A204.1 (cell line): ENCODE measurements at regions not wholly inside any gene's neighbourhood (a gene's known extent, or its start where the extent isn't known, plus 50 kb on each side); places are given as distances from the start of the nearest gene placed in this dataset.

Experiments
- FAIRE-seq: peaks from 2 replicates; lab custom pipeline; 2012; peaks lifted over from hg19 to GRCh38; lab: Jason Lieb, UNC

DNA sequence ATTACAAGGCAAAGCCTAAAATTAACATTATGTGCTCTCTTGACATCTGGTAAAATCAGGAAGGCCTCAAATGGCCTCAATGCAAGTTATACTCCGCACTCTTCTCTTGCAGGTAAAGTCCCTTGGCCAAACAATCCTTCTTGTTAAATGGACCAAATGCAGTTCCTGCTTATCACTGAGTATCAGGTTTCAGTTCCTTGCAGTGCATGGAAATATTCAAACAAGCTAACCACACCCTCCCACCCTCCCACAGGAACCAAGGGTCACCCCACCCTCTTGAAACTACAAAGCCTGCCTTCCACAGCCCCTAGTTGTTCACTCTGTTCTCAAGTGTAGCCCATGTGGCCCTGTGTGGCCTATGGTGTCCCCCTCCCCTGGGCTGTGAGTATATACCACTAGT is 171.9 kb upstream of the CADPS start:
- FAIRE-seq = no peak

DNA sequence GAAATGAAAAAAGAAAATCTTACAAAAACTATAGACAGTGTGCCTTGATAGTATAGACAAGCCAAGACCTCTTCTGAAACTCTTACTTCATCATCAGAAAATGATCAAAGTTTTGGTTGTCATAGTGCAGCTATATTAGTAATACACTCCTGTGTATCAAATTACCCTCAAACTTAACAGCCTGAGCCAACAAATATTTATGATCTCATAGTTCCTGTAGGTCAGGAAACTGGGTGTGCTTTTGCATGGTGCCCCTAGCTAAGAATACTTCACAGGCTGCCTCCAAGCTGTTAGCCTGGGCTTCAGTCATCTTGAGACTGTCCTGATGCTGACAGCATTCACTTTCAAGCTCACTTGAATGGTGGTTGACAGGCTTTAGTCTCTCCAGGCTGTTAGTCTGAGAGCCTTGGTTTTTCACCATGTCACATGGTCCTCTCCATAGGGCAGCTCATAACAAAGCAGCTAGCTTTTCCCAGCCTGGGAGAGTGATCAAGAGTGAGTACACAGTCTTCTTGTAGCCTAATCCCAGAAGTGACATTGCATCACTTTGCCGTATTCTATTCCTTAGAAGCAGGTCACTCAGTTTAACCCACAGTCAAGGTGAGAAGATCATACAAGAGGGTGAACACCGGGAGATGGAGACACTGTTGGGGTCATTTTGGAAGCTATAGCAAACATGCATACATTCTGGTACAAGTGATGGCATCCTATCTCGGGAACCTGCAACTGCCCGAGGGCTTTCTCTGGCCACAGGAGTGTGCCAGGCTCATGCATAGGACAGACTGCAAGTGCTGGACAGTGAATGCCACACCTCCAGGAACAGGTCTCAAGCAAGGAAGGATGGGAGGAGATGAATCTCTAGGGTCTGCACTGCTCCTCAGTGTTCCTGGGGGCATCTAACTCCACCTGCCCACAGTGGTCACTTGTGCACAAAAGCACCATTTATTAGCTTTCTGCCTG is 173.4 kb upstream of the CADPS start:
- FAIRE-seq = no peak

DNA sequence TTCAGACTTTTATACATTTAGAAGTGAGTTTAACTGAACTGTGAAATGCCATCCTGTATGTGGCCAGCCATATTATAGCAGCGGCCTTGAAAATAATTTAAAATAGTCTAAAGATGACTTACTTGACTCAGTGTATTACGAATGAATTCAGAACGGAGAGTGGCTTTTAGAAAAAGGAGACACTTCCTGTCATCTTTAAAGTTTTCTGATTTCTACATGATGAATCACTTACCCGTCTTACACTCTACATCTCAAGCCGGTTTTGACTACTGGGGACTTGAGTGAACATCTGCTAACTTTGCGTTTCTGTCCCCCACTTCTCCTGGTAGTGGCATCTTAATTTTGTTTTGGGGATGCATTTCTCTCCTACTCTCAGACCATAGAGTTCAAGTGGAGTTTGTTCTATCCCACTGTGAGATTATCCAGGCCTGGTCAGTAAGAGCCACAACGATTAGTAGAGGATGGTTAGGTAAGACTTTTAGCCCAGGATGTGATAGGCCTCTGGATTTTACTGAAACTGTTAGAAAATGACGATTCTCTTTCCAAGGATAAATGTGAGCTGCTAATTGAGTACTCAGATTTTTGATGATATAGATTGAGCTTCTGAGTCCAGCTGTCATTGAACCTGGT is 175.4 kb upstream of the CADPS start:
- no peak for FAIRE-seq

DNA sequence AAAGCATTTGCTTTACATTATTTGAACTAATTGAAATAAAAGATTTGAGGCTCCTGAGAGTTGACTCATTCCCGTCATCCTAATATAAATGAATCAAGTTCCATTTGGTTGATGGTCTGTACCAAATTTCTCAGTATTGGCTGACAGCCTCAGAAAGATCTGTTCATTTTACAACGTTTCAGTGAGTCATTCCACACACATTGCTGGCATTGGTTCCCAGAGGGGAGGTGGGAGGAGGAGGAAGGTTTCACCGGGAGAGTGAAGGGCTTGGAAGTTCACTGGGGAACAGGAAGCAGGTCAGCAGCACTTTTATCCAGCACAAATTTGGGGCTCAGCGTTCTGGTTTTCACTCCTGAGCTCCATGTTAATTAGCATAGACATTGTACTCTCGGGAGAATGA is 176.7 kb upstream of the CADPS start:
- FAIRE-seq = no peak

DNA sequence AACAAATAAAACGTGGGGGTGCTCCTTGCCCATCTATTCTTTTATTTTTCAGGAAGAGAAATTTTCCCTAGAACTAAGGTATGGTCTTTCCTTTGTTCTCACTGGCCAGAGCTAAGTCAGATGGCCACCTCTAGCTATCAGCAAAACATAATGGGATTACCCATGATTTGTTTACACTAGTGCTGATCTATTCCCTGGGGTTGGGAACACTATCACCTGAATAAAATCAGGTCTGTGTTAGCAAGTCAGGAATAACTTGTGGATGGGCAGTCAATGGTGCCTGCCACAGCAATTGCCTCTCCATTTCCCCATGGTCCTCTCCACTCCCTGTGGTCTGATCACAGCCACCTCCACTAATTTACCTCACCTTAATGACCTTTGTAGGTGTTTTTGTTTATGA is 181.7 kb upstream of the CADPS start:
- FAIRE-seq = no peak

DNA sequence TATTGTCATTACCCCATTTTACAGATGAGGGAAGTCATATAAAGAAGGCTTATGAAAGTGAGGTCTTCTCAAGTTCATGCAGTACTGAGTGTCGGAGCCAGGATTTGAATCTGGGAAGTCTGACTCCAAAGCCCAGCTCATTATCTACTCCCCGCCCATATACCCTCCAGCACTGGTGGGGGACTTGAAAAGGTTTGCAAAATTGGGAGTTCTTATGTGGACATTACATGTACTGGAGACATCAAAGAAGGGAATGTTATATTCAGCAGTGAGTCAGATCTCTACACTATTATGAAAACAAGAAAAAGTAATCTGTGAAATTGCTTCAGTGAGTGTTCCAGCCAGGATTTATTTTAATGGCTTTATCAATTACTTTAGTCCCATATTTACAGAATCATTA is 185.2 kb upstream of the CADPS start:
- FAIRE-seq = no peak

DNA sequence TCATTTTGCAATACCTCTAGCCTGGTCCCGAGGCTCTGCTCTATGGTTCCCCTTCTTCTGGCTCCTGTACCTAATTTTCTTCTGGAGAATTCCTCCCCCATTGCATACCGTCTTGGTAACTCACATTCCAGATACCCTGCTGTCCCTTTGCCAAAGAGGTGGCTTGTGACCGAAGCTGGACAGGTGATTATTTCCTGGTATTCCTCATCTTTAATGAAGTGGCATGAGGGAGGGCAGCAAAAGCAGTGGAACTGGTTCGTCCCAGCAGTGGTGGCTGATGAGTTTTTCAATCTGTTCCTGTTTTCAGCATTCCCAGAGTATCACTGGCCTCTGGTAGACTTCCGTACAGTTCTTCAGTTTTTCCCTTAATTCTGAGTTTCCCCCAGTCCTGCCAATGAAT is 186.2 kb upstream of the CADPS start:
- no peak for FAIRE-seq

DNA sequence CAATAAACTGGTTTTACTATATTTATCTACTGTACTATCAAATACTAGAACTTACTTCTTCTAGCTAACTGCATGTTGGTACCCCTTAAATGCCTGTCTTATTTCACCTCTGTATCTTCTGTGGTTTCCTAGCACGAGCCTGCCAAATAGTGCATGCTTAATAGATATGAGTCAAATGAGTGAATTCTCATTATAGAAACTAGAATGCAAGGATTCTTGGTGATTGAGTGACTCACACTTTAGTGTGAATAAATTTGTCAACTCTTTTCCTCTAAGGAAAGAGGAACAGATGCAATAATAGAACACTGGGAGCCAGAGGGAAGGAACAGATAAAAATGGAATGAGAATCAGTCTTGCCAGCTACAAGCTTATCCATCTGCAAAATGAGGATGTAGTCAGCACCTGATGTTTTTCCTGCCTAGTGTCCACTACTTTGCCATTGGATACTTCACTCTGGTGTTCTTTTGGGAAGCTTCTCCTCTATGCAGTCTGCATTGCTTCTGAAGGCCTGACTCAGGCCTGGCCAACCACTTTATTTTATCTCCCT is 189.1 kb upstream of the CADPS start:
- no peak for FAIRE-seq

DNA sequence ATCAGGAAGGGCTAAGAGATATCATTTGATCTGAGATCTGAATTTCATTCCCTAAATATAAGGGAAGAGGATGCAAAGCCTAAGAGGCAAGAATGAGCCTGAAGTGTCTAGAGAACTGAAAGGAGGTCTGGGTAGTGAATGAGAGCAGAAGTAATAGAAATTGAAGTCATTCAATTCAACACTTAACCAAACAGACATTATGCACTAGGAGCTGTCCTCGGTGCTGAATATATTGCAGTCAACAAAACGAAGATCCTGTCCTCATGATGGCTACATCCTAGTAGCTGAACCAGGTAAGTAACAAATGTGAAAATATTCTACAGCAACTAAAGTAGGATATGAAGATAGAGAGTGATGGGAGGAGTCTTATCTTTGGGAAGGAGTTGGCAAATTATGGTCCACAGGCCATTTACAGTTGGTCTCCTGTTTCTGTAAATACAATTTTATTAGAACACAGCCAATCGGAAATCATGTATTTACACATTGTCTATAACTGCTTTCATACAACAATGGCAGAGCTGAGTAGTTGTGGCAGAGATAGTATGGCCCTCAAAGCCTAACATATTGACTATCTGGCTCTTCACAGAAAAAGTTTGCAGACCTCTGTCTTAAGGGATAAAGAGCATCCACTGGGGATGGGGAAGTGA is 192.9 kb upstream of the CADPS start:
- no peak for FAIRE-seq

DNA sequence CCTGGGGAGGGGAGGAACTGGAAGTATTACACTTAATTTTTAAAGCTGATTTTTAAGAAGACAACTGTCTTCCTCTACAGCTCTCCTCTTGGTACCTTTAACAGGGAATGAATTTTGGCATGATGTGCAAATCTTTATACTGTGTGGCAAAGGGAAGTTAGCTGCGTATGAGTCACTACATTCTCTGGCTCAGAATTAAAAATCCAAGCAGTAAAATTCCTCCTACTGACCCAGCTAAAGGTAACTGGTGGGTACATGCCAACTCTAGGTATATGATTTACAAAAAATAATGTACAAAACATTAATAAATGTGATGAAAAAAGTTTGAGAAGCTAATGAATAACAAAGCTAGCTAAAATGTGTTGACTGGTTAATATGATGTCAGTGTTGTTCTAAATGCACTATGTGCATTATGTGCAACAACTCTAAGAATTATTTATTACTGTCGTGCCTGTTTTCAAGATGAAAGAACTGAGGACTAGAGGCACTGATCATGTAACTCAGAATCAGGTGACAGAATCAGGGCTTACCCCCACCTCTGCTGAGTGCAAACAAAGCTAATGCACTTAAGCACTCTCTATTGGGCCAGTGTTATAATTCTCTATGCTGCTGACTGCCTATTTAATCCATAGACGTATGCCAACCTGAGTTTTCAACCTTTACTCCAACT is 194.7 kb upstream of the CADPS start:
- FAIRE-seq = no peak

DNA sequence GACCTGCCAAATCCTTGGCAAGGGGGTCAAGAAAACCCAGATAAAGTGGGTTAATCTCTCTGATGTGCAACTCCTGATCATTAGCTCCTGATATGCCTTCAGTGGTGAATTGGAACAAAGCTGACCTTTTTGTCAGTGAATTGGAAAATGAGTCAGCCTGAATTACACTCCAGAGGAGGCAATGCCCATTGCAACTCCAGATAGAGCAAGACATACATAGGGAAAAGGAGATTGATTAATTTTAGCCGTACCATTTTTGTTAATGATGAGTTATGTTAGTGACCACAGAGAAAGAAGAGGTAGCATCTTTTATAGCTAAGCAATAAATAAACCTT is 195.2 kb upstream of the CADPS start:
- no peak for FAIRE-seq

DNA sequence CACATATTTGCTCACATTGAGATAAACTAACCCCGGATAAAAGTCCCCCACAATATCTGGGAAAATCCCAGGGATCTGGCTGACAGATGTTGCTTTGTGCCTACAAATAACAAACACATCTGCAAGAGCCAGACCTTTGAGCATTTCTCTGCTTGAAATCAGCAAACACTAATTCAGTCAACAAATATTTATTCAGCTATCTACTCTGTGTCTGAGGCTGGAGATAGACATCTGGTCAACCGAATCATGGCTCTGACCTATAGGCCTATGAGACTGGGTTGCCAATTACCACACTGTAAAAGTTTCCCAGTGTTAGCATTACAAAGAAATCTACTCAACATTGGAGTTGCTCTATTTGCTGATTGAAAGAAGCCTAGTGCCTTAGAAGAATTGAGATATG is 201.1 kb upstream of the CADPS start:
- FAIRE-seq = no peak

DNA sequence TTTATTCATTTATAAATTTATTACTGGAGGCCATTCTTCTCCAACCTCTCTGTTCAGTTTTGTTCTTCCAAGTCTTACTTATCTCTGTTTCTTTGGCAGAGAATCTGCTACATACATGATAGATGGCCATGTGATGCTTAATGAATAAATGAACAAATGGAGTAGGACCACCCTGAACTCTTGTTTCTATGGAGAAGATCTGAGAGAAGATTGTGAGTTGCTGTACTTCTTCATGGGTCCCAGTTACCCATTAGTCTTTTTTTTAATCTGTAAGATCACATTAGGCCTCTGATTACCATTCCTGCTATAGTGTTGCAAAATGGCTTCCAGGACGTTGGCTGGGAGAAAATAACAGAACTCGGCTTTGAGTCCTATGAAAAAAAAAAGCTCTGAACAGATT is 191.9 kb upstream of the SYNPR start:
- FAIRE-seq = no peak

DNA sequence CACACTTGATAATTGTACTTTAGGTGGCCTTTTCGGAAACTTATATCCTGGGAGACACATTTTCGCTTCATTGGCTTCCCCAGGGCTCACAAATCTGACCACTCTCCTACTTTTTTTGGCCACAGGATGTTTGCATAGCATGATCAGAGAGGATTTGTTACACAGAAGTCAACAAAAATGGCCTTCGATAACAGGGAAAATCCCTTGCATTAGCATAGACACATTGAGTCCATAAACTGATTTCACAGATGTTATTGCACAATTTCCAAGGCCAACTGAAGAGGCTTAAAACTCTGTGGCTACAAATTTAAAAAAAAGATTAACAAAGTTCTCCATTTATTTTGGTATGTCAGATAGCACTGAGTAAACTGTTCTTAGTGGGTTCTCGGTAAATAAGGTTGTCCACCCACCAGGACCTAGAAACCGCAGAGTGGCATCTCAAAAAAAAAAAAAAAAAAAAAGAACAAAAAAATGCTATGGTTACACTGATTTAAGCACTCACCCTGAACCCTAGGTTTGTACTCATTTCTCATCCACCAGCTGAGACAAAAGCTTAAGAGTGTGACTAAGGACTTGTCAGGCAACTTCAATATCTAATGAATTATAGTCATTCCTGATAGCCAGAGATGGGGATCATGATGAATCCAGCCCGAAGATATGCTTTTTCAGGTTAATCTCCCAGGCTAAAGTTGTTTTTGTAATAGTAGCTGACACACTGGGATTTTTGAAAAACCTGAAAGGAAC is 188.9 kb upstream of the SYNPR start:
- FAIRE-seq = no peak

DNA sequence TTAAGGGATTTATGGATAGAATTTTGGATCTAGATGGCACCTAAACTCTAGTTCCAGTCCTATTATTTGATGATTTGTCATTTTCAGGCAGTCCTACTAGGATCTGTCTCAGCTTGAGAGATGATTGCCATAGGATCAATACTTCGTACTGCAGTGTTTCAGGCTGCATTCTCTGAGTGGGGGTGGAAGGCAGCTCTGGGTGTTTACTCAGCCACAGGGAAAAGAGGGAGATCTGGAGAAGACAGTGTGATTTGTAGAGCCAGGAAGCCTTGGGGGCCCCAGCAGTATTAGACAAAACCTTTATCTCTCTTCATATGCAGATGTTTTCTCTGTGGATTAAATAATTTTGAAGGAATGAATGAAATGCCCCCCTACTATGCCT is 188.4 kb upstream of the SYNPR start:
- FAIRE-seq = no peak

DNA sequence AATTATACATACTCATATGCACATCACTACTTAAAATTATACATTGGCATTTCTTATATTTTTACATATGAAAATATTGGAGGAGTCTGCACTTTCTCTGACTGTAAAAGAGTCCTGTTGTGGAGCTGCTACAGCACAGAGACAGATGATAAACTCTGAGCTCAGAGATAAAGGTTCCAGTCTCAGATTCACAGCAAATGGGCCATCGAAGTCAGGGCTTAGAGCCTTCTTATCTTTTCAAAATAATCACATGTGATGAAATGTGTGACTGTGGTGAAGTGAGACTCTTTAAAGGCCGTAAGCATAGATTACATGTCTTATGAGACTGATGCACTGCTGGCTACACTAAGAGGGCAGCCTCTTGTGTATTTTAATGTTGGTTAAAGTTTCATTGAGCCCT is 187.5 kb upstream of the SYNPR start:
- FAIRE-seq = no peak

DNA sequence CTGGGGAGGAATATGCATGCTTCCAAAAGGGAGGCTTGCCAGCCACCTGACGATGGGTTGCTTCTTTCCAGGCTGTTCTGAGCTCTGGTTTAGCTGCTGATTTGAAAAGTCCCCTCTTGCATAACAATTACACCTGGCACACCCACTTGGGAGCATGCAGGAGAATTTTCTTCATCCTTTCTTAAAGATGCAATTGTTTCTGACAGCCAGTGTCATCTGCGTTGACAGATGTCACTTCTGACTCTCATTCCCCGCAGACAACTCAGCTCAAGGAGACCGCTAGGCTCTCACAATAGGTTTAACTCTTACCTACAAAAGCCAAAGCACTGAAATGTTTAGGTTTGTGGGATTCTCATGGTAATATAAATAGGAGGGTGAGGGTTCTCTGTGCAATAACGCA is 185.6 kb upstream of the SYNPR start:
- no peak for FAIRE-seq

DNA sequence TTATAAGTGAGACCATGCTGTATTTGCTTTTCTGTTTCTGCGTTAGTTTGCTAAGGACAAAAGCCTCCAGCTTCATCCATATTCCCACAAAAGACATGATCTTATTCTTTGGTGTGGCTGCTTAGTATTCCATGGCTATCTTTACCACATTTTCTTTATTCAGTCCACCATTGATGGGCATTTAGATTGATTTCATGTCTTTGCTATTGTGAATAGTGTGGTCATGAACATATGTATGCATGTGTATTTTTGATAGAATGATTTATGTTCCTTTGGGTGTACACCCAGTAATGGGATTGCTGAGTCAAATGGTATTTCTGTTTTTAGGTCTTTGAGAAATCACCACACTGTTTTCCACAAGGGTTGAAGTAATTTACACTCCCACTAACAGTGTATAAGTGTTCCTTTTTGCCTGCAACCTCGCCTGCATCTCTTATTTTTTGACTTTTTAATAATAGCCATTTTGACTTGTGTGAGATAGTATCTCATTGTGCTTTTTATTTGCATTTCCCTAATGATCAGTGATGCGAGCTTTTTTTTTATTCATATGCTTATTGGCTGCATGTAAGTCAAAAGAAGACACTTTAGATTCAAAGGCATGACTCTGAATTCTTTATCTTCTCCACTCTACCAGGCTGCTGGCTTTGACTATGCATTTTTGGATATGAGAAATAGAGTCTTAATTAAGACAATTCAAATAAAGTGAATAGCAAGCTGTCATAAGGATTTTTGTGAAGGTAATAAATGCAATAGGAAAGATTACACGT is 183.3 kb upstream of the SYNPR start:
- no peak for FAIRE-seq

DNA sequence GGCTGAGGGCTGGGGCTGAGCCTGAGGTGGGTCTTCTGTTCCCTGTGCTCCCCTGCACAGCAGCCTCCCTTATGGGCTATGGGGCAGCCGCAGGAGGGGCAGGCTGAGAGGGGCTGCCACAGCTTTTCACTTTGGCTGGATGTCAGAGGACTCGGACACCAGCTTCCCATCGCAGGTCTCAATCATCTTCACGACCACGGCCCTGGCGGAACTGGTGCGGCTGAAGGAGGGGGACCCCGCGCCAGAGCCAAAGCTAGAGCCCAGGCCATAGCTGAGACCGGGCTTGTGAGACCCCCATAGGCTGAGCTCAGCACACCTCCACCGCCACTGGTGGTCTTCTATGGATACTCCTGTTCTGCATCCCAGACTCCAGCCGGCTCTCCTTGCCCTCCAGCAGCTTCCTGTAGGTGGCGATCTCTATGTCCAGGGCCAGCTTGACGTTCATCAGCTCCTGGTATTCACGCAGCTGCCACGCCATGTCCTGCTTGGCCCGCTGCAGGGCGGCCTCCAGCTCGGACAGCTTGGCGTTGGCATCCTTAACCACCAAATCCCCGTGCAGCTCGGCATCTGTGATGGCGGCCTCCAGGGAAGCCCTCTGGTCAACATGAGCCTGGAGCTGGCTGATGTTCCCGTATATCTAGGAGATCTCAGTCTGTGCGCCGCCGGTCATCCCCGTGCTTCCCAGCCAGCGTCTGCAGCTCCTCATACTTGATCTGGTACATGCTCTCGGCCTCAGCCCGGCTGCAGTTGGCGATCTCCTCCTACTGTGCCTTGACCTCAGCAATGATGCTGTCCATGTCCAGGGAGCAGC is 181.7 kb upstream of the SYNPR start:
- FAIRE-seq = no peak

DNA sequence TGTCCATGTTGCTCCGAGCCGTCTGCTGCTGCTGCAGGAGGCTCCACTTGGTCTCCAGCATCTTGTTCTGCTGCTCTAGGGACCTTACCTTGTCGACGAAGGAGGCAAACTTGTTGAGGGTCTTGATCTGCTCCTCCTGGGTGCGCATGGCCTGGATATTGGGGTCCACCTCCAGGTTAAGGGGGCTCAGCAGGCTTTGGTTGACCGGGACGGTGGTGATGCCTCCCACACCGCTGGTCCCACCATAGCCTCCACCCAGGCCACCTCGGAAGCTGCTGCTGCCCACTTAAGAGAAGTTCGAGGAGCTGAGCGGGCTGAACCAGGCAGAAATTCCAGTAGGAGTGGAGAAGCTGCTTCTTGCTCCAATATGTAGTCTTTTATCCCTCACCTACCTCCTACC is 180.7 kb upstream of the SYNPR start:
- no peak for FAIRE-seq
